ENCODE measurements at regions not wholly inside any gene's neighbourhood (a gene's known extent, or its start where the extent isn't known, plus 50 kb on each side); places are given as distances from the start of the nearest gene placed in this dataset.
"Not testable (repeated sequence)": the region's sequence is repeated elsewhere in the genome, so short reads cannot be mapped to it uniquely, and the experiment has no call there.

DNA sequence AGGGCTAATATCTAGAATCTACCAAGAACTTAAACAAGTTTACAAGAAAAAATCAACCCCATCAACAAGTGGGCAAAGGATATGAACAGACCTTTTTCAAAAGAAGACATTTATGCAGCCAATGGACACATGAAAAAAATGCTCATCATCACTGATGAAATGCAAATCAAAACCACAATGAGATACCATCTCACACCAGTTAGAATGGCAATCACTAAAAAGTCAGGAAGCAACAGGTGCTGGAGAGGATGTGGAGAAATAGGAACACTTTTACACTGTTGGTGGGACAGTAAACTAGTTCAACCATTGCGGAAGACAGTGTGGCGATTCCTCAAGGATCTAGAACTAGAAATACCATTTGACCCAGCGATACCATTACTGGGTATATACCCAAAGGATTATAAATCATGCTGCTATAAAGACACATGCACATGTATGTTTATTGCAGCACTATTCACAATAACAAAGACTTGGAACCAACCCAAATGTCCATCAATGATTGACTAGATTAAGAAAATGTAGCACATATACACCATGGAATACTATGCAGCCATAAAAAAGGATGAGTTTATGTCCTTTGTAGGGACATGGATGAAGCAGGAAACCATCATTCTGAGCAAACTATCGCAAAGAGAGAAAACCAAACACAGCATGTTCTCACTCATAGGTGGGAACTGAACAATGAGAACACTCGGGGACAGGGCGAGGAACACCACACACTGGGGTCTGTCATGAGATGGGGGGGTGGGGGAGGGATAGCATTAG lies 1267.9 kb upstream of the ZEB2 start:
- DNase-seq; intact Hi-C loops (cut with micrococcal nuclease); H3K4me3 Mint-ChIP-seq; H3K27me3 Mint-ChIP-seq; H3K4me1 Mint-ChIP-seq; H3K27ac Mint-ChIP-seq; H3K36me3 Mint-ChIP-seq (ENCODE audit: low read depth); H3K9me3 Mint-ChIP-seq: not testable (repeated sequence)

DNA sequence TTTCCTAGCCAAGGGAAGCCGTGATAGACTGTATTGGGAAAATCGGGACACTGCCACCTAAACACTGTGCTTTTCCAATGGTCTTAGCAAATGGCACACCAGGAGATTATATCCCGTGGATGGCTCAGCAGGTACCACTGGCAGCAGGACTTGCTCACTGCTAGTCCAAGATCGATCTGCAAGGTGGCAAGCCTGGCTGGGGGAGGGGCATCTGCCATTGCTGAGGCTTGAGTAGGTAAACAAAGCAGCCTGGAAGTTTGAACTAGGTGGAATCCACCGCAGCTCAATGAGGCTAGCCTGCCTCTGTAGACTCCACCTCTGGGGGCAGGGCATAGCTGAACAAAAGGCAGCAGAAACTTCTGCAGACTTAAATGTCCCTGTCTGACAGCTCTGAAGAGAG lies 1262.7 kb upstream of the ZEB2 start:
- H3K4me3 Mint-ChIP-seq, result not testable (repeated sequence)

GRCh38 chr2:145777914-145778313 lies 1258.0 kb upstream of the ZEB2 start:
- Mint-ChIP-seq H3K4me3 (no peak overlapping the region), H3K36me3 (ENCODE audit: low read depth) (no peaks in the 10 kb centered on the region), H3K9me3 (no peaks in the 10 kb centered on the region), H3K27me3 (no peaks in the 10 kb centered on the region), H3K4me1 (no peaks in the 10 kb centered on the region), H3K27ac (no peak overlapping the region)
- intact Hi-C loops (cut with micrococcal nuclease), result no loop called here
- no peak for DNase-seq

More for the DNA sequence above, 1262.7 kb upstream of the ZEB2 start:
- intact Hi-C loops (cut with micrococcal nuclease); H3K9me3 Mint-ChIP-seq; H3K27me3 Mint-ChIP-seq; H3K4me1 Mint-ChIP-seq; H3K27ac Mint-ChIP-seq; DNase-seq; H3K36me3 Mint-ChIP-seq (ENCODE audit: low read depth): not testable (repeated sequence)

GRCh38 chr2:145777297-145777696 lies 1257.4 kb upstream of the ZEB2 start:
- H3K9me3 Mint-ChIP-seq, result no peaks in the 10 kb centered on the region
- no peak overlapping the region for H3K27ac Mint-ChIP-seq
- no peak for DNase-seq
- no peaks in the 10 kb centered on the region for H3K27me3 Mint-ChIP-seq
- intact Hi-C loops (cut with micrococcal nuclease), result no loop called here
- H3K4me1 Mint-ChIP-seq, result no peaks in the 10 kb centered on the region
- no peaks in the 10 kb centered on the region for H3K36me3 Mint-ChIP-seq (ENCODE audit: low read depth)
- no peak overlapping the region for H3K4me3 Mint-ChIP-seq

DNA sequence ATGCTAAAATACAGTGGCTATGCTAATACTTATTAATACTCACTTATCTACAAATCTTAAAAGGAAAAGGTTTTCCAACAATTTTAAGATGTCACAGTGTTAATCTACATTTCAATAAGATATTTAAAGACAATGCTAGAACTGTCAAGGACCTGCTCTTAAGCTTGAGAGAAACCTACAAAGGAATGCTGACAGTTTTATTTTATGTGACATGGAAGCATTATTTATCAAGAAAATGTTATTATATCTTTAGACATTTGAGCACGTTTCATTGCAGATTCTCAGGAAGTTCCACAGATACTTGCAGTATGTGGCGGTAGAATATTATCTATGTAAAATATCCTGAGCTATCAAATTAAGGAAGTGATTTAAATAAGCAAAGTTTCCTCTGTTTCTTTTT lies 1255.7 kb upstream of the ZEB2 start:
- no peak for DNase-seq
- H3K9me3 Mint-ChIP-seq, result no peaks in the 10 kb centered on the region
- no peaks in the 10 kb centered on the region for H3K27me3 Mint-ChIP-seq
- no peaks in the 10 kb centered on the region for H3K36me3 Mint-ChIP-seq (ENCODE audit: low read depth)
- H3K27ac Mint-ChIP-seq, result no peak overlapping the region
- H3K4me1 Mint-ChIP-seq, result no peaks in the 10 kb centered on the region
- intact Hi-C loops (cut with micrococcal nuclease), result no loop called here
- H3K4me3 Mint-ChIP-seq, result no peak overlapping the region

GRCh38 chr2:145771525-145771924 lies 1251.6 kb upstream of the ZEB2 start:
- no peaks in the 10 kb centered on the region for H3K36me3 Mint-ChIP-seq (ENCODE audit: low read depth)
- no peak for DNase-seq
- no peak overlapping the region for H3K27ac Mint-ChIP-seq
- H3K9me3 Mint-ChIP-seq, result no peaks in the 10 kb centered on the region
- no peaks in the 10 kb centered on the region for H3K27me3 Mint-ChIP-seq
- no peaks in the 10 kb centered on the region for H3K4me1 Mint-ChIP-seq
- intact Hi-C loops (cut with micrococcal nuclease), result no loop called here
- no peak overlapping the region for H3K4me3 Mint-ChIP-seq

DNA sequence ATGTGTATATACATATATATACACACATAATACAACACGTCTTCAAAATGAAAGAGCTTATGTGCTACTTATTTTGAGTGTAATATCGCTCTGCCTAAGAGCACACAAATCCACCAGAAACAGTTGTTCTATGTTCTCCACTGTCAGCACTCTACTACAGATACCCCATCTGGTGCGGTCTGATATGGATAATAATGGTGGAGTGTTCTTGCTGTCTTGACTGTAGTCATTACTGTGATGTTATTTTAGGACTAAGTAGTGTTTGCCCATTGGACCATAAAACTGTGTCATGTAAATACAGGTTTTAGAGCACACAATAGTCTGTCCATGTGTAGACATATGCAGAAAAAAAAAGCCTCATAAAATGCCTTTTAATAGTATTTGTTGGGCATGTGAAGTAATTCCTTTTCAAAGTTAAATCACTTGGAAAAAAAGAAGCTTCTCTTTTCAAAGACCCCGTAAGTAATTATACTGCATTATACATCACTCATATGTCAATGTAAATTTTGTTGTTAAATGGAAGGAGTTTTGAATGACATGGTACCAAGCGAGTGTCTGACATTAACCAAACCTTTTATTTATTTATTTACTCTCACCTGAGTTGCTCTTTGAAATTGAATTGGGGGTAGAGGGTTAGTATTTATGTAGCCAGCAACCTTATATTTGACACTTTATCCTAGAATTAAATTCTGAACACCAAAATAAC lies 1249.2 kb upstream of the ZEB2 start:
- H3K4me3 Mint-ChIP-seq, result no peak overlapping the region
- no peaks in the 10 kb centered on the region for H3K9me3 Mint-ChIP-seq
- H3K27ac Mint-ChIP-seq, result no peak overlapping the region
- no peaks in the 10 kb centered on the region for H3K36me3 Mint-ChIP-seq (ENCODE audit: low read depth)
- H3K4me1 Mint-ChIP-seq, result no peaks in the 10 kb centered on the region
- H3K27me3 Mint-ChIP-seq, result no peaks in the 10 kb centered on the region
- intact Hi-C loops (cut with micrococcal nuclease), result no loop called here
- DNase-seq, result no peak

- no peak overlapping the region for H3K4me3 Mint-ChIP-seq
- no peaks in the 10 kb centered on the region for H3K27me3 Mint-ChIP-seq
- DNase-seq, result no peak
- no peaks in the 10 kb centered on the region for H3K9me3 Mint-ChIP-seq
- no peaks in the 10 kb centered on the region for H3K36me3 Mint-ChIP-seq (ENCODE audit: low read depth)
- intact Hi-C loops (cut with micrococcal nuclease), result no loop called here
- no peak overlapping the region for H3K27ac Mint-ChIP-seq
- no peaks in the 10 kb centered on the region for H3K4me1 Mint-ChIP-seq
Observed at GRCh38 chr2:145765874-145766273, 1246.0 kb upstream of the ZEB2 start.

- Mint-ChIP-seq H3K27me3 (no peaks in the 10 kb centered on the region), H3K27ac (no peak overlapping the region), H3K4me1 (no peaks in the 10 kb centered on the region), H3K9me3 (no peaks in the 10 kb centered on the region), H3K4me3 (no peak overlapping the region), H3K36me3 (ENCODE audit: low read depth) (no peaks in the 10 kb centered on the region)
- no peak for DNase-seq
- intact Hi-C loops (cut with micrococcal nuclease), result no loop called here
Observed at GRCh38 chr2:145764631-145765030, 1244.7 kb upstream of the ZEB2 start.

DNA sequence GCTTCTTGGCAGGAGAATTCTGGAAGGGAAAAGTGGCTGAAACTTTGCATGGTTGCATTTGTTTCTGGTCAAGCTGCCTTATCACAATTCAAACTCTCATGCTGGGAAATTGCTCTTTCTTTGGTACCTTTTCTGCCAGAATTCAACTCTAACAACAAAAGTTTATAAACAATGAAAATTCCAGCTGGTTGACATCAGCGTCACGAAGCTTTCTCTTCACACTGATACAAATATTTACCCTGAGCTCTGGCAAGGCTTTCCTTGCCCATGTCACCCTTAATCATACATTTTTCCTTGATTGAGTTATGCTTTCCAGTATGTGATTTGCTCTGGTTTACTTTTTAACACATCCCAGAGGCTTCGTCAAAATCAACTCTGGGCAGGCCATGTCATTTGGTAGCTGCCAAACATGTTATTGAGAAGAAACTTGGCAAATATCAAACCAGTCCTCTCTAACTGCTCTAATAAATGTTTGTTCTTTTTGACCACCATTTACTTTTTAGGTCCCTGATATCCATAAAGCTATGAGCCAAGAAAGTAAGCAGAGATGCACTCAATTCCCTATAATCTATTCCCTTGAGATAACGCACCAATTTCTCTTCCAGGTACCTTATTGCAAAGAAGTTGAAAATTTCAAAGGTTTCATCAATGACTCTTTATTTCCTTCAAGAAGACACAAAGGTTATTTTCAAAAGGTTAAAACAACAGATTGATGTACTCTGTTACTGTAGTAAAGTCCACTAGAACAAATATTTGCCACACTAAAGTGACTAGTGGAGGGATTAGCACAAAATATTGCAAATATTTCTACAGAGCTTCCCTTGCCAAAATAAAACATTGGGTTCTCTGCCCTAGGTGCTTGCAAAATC lies 1241.1 kb upstream of the ZEB2 start:
- Mint-ChIP-seq H3K9me3 (no peaks in the 10 kb centered on the region), H3K4me1 (no peaks in the 10 kb centered on the region), H3K27ac (no peak overlapping the region), H3K4me3 (no peak overlapping the region), H3K36me3 (ENCODE audit: low read depth) (no peaks in the 10 kb centered on the region), H3K27me3 (no peaks in the 10 kb centered on the region)
- intact Hi-C loops (cut with micrococcal nuclease), result no loop called here
- DNase-seq, result no peak

DNA sequence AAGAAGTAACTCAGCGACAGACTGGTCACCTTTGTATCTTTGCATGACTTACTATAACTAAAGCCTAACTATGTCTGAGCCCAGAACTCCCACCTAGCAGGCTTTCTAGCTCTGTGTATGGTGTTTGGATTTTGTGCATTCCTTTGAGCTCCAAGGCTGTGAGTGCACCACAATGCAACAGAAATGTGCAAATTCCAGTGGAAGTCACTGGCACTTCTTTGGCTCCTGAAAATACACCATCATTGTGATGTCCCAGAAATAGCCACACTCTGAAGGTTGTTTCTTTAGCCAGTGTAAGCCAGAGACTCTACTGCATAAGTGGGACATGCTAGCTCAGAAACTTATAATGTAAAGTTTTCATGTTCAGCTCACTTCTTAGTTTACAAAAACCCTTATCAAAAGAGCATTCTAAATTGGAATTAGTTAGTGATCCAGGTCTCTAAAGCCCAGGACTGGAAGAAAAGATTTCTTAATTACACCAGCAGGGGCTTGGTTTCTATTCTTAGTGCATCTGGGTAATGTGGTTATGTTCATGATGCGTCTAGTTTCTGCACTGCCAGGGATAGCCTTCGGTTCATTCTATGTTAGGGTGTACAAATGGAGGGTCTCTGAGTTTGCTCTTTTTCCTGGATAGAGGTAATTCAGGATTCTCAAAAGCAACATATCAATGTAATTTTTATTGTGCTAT lies 1239.5 kb upstream of the ZEB2 start:
- intact Hi-C loops (cut with micrococcal nuclease), result no loop called here

GRCh38 chr2:145757503-145758246 lies 1237.8 kb upstream of the ZEB2 start:
- H3K4me3 Mint-ChIP-seq, result no peak overlapping the region
- H3K9me3 Mint-ChIP-seq, result no peaks in the 10 kb centered on the region
- H3K4me1 Mint-ChIP-seq, result no peaks in the 10 kb centered on the region
- H3K27ac Mint-ChIP-seq, result no peak overlapping the region
- intact Hi-C loops (cut with micrococcal nuclease), result no loop called here
- no peaks in the 10 kb centered on the region for H3K36me3 Mint-ChIP-seq (ENCODE audit: low read depth)
- H3K27me3 Mint-ChIP-seq, result no peaks in the 10 kb centered on the region
- DNase-seq, result no peak

More for the DNA sequence above, 1239.5 kb upstream of the ZEB2 start:
- H3K27me3 Mint-ChIP-seq, result no peaks in the 10 kb centered on the region
- H3K27ac Mint-ChIP-seq, result no peak overlapping the region
- H3K4me1 Mint-ChIP-seq, result no peaks in the 10 kb centered on the region
- no peak overlapping the region for H3K4me3 Mint-ChIP-seq
- DNase-seq, result no peak
- H3K36me3 Mint-ChIP-seq (ENCODE audit: low read depth), result no peaks in the 10 kb centered on the region
- no peaks in the 10 kb centered on the region for H3K9me3 Mint-ChIP-seq
